GM21447 (cell line): ENCODE measurements at regions not wholly inside any gene's neighbourhood (a gene's known extent, or its start where the extent isn't known, plus 50 kb on each side); places are given as distances from the start of the nearest gene placed in this dataset.

ENCODE experiments used
- ATAC-seq: cut with Tn5 transposase; IDR thresholded peaks from one replicate; pipeline ENCODE4 v1.9.1; 2021; ENCODE audit not compliant: unreplicated experiment

GRCh38 chr3:168338161-168338560 lies 242.4 kb upstream of the GOLIM4 start:
- no peak for ATAC-seq

- no peak for ATAC-seq
These were observed 240.6 kb upstream of the GOLIM4 start for GRCh38 chr3:168336276-168336675.

GRCh38 chr3:168333410-168333935 lies 237.7 kb upstream of the GOLIM4 start:
- ATAC-seq = no peak

- no peak for ATAC-seq
These were observed 236.0 kb upstream of the GOLIM4 start for GRCh38 chr3:168331756-168332155.

GRCh38 chr3:168330983-168331382 lies 235.3 kb upstream of the GOLIM4 start:
- ATAC-seq = no peak

GRCh38 chr3:168327856-168328255 lies 232.1 kb upstream of the GOLIM4 start:
- no peak for ATAC-seq

- ATAC-seq = no peak
These were observed 230.0 kb upstream of the GOLIM4 start for GRCh38 chr3:168325684-168326083.

- no peak for ATAC-seq
These were observed 227.2 kb upstream of the GOLIM4 start for GRCh38 chr3:168322941-168323340.

GRCh38 chr3:168314166-168314565 lies 218.4 kb upstream of the GOLIM4 start:
- ATAC-seq = no peak

- no peak for ATAC-seq
These were observed 217.3 kb upstream of the GOLIM4 start for GRCh38 chr3:168312984-168313383.

GRCh38 chr3:168307893-168308292 lies 212.2 kb upstream of the GOLIM4 start:
- no peak for ATAC-seq

GRCh38 chr3:168295027-168295426 lies 199.3 kb upstream of the GOLIM4 start:
- ATAC-seq = no peak

- no peak for ATAC-seq
These were observed 196.6 kb upstream of the GOLIM4 start for GRCh38 chr3:168292296-168292695.

GRCh38 chr3:168289471-168290008 lies 193.8 kb upstream of the GOLIM4 start:
- no peak for ATAC-seq

GRCh38 chr3:168288511-168289401 lies 193.0 kb upstream of the GOLIM4 start:
- no peak for ATAC-seq

- no peak for ATAC-seq
These were observed 189.8 kb upstream of the GOLIM4 start for GRCh38 chr3:168285506-168285905.

GRCh38 chr3:168284728-168285127 lies 189.0 kb upstream of the GOLIM4 start:
- ATAC-seq = no peak

GRCh38 chr3:168275662-168276061 lies 179.9 kb upstream of the GOLIM4 start:
- no peak for ATAC-seq

GRCh38 chr3:168273917-168274316 lies 178.2 kb upstream of the GOLIM4 start:
- peak; percentile 74 for ATAC-seq

GRCh38 chr3:168273036-168273435 lies 177.3 kb upstream of the GOLIM4 start:
- no peak for ATAC-seq

GRCh38 chr3:168272343-168272985 lies 176.7 kb upstream of the GOLIM4 start:
- ATAC-seq = no peak

GRCh38 chr3:168271932-168272331 lies 176.2 kb upstream of the GOLIM4 start:
- ATAC-seq = no peak
